GM13977 (cell line): ENCODE measurements at regions not wholly inside any gene's neighbourhood (a gene's known extent, or its start where the extent isn't known, plus 50 kb on each side); places are given as distances from the start of the nearest gene placed in this dataset.

Source experiments
- DNase-seq: peaks from one replicate; pipeline ENCODE4 v3.0.0; 2012; ENCODE audit warnings: low spot score
- CTCF ChIP-seq: IDR thresholded peaks from 2 replicates; pipeline ENCODE4 v1.5.1; 2012; ENCODE audit warnings: mild to moderate bottlenecking, control low read depth; ENCODE audit not compliant: insufficient read depth; ENCODE audit errors: extremely low read depth, missing control alignments
- in situ Hi-C: fragments of 300-500 bp; cut with MboI; formaldehyde crosslinking; loops from one replicate; pipeline ENCODE4 v1.12.0; 2022; ENCODE audit warnings: low sequenced_read_pairs, low pct_unique_long_range_greater_than_20kb, mixed read lengths, inconsistent platforms; ENCODE audit not compliant: unreplicated experiment

- no peak for DNase-seq
- in situ Hi-C loops: no loop called here
- TF ChIP-seq CTCF: no peak
Measured at GRCh38 chr12:42707312-42708226, 118.0 kb upstream of the PRICKLE1 start.

GRCh38 chr12:42706321-42706720 lies 116.8 kb upstream of the PRICKLE1 start:
- TF ChIP-seq CTCF: no peak
- in situ Hi-C loops: no loop called here
- no peak for DNase-seq

GRCh38 chr12:42705863-42706262 lies 116.3 kb upstream of the PRICKLE1 start:
- no peak for DNase-seq
- TF ChIP-seq CTCF: no peak
- in situ Hi-C loops: no loop called here

GRCh38 chr12:42704810-42705401 lies 115.4 kb upstream of the PRICKLE1 start:
- in situ Hi-C loops: no loop called here
- no peak for TF ChIP-seq CTCF
- no peak for DNase-seq

- DNase-seq: no peak
- in situ Hi-C loops: no loop called here
- TF ChIP-seq CTCF: no peak
Measured at GRCh38 chr12:42704340-42704739, 114.8 kb upstream of the PRICKLE1 start.

GRCh38 chr12:42701084-42701483 lies 111.5 kb upstream of the PRICKLE1 start:
- in situ Hi-C loops: no loop called here
- no peak for DNase-seq
- TF ChIP-seq CTCF: no peak
